HL-60 (cell line): ENCODE measurements at regions not wholly inside any gene's neighbourhood (a gene's known extent, or its start where the extent isn't known, plus 50 kb on each side); places are given as distances from the start of the nearest gene placed in this dataset.

Experiments
- DNase-seq, 2 experiments: peaks; one replicate each; pipeline ENCODE4 v3.0.0-alpha.2; 2010 to 2020; ENCODE audit warnings: low read depth in 1 of 2, low spot score in 1 of 2
- H3K27ac ChIP-seq: fragments of 250-450 bp; sonication (Bioruptor Pico); replicated peaks from 2 replicates; pipeline ENCODE4 v1.5.1; 2020; ENCODE audit warnings: mild to moderate bottlenecking, moderate library complexity
- H3K27me3 ChIP-seq: fragments of 250-450 bp; sonication (Bioruptor Pico); 2 replicates; pipeline ENCODE4 v1.5.1; 2021; ENCODE audit warnings: mild to moderate bottlenecking, moderate library complexity; ENCODE audit not compliant: insufficient read depth, poor library complexity, severe bottlenecking
- H3K4me3 ChIP-seq: replicated peaks from 2 replicates; pipeline ENCODE4 v1.5.1; 2011; ENCODE audit warnings: mild to moderate bottlenecking, control low read depth, low read length; ENCODE audit not compliant: insufficient read depth
- GABPA ChIP-seq: IDR thresholded peaks from 2 replicates; pipeline ENCODE4 v1.6.1; 2012; ENCODE audit warnings: low read depth
- POLR2AphosphoS5 ChIP-seq: IDR thresholded peaks from 2 replicates; pipeline ENCODE4 v1.6.1; 2012; ENCODE audit warnings: low read depth
- SPI1 ChIP-seq: IDR thresholded peaks from 2 replicates; pipeline ENCODE4 v1.6.1; 2012; ENCODE audit warnings: low read depth, mild to moderate bottlenecking, borderline replicate concordance
- TF ChIP-seq, protein P1 (sequence below): IDR thresholded peaks from one replicate; pipeline ENCODE4 v1.5.1; 2011; ENCODE audit warnings: low read length, control low read depth, inconsistent platforms; ENCODE audit not compliant: insufficient read depth
- TF ChIP-seq, protein P2 (sequence below): IDR thresholded peaks from 2 replicates; pipeline ENCODE4 v1.6.1; 2012; ENCODE audit warnings: low read depth; ENCODE audit not compliant: insufficient replicate concordance

DNA sequence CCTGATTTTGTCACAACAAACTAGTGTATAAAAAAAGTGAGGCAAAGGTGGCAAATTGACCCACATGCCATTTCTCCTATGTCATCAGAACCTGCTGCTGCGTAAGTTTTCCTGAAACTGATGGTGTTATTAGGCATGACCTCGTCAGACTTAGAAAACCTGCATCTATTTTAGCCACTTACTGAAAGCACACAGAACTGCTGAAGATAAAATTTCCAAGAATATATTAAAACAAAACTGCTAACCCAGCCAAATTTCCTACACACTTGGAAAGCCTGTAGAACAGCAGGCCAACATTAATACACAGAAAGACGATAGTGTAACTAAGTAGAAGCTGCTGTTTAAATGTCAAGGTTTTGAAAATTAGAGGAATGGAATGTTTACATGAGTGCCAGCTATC, 674.5 kb upstream of the CXADR start:
- no peak for DNase-seq
- Histone ChIP-seq H3K27ac (no peak overlapping the region), H3K4me3 (no peak overlapping the region), H3K27me3 (no peaks in the 10 kb centered on the region)
- TF ChIP-seq, protein P1, sequence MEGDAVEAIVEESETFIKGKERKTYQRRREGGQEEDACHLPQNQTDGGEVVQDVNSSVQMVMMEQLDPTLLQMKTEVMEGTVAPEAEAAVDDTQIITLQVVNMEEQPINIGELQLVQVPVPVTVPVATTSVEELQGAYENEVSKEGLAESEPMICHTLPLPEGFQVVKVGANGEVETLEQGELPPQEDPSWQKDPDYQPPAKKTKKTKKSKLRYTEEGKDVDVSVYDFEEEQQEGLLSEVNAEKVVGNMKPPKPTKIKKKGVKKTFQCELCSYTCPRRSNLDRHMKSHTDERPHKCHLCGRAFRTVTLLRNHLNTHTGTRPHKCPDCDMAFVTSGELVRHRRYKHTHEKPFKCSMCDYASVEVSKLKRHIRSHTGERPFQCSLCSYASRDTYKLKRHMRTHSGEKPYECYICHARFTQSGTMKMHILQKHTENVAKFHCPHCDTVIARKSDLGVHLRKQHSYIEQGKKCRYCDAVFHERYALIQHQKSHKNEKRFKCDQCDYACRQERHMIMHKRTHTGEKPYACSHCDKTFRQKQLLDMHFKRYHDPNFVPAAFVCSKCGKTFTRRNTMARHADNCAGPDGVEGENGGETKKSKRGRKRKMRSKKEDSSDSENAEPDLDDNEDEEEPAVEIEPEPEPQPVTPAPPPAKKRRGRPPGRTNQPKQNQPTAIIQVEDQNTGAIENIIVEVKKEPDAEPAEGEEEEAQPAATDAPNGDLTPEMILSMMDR: no peak
- TF ChIP-seq GABPA: no peak
- TF ChIP-seq POLR2AphosphoS5: no peak
- TF ChIP-seq, protein P2, sequence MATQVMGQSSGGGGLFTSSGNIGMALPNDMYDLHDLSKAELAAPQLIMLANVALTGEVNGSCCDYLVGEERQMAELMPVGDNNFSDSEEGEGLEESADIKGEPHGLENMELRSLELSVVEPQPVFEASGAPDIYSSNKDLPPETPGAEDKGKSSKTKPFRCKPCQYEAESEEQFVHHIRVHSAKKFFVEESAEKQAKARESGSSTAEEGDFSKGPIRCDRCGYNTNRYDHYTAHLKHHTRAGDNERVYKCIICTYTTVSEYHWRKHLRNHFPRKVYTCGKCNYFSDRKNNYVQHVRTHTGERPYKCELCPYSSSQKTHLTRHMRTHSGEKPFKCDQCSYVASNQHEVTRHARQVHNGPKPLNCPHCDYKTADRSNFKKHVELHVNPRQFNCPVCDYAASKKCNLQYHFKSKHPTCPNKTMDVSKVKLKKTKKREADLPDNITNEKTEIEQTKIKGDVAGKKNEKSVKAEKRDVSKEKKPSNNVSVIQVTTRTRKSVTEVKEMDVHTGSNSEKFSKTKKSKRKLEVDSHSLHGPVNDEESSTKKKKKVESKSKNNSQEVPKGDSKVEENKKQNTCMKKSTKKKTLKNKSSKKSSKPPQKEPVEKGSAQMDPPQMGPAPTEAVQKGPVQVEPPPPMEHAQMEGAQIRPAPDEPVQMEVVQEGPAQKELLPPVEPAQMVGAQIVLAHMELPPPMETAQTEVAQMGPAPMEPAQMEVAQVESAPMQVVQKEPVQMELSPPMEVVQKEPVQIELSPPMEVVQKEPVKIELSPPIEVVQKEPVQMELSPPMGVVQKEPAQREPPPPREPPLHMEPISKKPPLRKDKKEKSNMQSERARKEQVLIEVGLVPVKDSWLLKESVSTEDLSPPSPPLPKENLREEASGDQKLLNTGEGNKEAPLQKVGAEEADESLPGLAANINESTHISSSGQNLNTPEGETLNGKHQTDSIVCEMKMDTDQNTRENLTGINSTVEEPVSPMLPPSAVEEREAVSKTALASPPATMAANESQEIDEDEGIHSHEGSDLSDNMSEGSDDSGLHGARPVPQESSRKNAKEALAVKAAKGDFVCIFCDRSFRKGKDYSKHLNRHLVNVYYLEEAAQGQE: no peak
- TF ChIP-seq SPI1: no peak

DNA sequence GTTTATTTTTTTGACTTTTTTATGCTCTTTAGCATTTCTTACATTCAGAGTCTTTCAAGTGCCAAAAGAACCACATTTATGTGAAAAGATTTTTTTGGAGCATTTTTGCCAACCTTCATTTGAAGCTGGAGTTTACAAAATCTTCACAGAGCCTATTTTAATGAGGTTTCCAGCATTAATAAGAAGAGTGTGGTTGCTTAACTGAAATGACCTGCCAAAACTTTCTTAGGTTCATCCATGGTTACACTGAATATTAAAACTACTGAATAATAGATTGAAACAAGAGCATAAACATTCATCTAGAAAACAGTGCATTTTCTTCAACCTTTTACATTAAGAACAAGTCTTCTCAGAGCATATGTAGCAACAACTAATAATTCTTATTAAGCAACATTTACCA, 672.3 kb upstream of the CXADR start:
- DNase-seq: no peak
- no peak overlapping the region for H3K27ac ChIP-seq

DNA sequence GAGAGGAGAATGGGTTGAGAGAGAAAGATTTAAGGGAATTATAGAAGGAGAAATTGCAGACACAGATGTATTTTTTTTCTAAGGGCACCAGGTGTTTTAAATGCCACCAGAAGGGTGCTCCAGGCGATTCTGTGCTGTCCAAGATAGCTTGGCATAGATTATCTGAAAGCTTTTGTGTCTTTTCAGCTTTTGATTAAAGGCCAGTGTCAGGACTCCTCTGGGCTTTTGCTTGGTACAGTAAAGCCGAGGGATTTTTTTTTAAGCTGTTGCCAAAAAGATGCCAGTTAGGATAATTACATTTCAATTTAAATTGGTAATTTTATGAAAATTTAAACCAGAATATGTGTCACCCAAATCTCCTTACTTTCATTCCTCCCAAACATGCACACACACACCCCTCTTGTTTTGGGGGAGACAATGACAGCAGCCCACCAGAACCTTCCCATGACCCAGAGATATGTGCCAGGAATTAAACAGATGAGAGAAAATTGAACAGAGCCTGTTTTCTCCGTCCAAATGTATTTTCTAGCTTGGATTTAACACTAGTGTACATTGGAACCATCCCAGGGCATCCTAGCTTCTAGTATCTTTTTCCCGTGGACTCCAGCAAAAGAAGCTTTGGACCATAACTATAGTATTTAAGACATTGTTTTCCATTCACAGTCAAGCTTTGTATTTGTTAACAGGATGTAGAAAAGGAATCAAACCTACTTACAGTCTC, 670.7 kb upstream of the CXADR start:
- Histone ChIP-seq H3K27ac (no peak overlapping the region), H3K4me3 (no peak overlapping the region), H3K27me3 (no peaks in the 10 kb centered on the region)
- TF ChIP-seq, protein P2: no peak
- TF ChIP-seq GABPA: no peak
- no peak for TF ChIP-seq SPI1
- TF ChIP-seq, protein P1: no peak
- TF ChIP-seq POLR2AphosphoS5: no peak
- no peak for DNase-seq

More for the DNA sequence above, 672.3 kb upstream of the CXADR start:
- H3K27me3 ChIP-seq: no peaks in the 10 kb centered on the region
- TF ChIP-seq SPI1 (no peak), POLR2AphosphoS5 (no peak), GABPA (no peak)
- TF ChIP-seq, protein P1: no peak
- TF ChIP-seq, protein P2: no peak
- no peak overlapping the region for H3K4me3 ChIP-seq
